GM21360 (cell line): ENCODE measurements at regions not wholly inside any gene's neighbourhood (a gene's known extent, or its start where the extent isn't known, plus 50 kb on each side); places are given as distances from the start of the nearest gene placed in this dataset.
"Not testable (repeated sequence)": the region's sequence is repeated elsewhere in the genome, so short reads cannot be mapped to it uniquely, and the experiment has no call there.

ENCODE experiments used
- ATAC-seq: cut with Tn5 transposase; IDR thresholded peaks from one replicate; pipeline ENCODE4 v1.9.1; 2021; ENCODE audit warnings: mild to moderate bottlenecking, moderate library complexity; ENCODE audit not compliant: unreplicated experiment

GRCh38 chr1:98575955-98576354 lies 85.6 kb upstream of the SNX7 start:
- no peak for ATAC-seq

- no peak for ATAC-seq
These were observed 95.6 kb upstream of the SNX7 start for GRCh38 chr1:98565951-98566350.

GRCh38 chr1:98559291-98559690 lies 102.2 kb upstream of the SNX7 start:
- ATAC-seq, result no peak

GRCh38 chr1:98557895-98558294 lies 103.6 kb upstream of the SNX7 start:
- ATAC-seq, result no peak

- no peak for ATAC-seq
These were observed 104.9 kb upstream of the SNX7 start for GRCh38 chr1:98556521-98557158.

- ATAC-seq, result no peak
These were observed 105.7 kb upstream of the SNX7 start for GRCh38 chr1:98555814-98556213.

GRCh38 chr1:98552576-98553074 lies 108.9 kb upstream of the SNX7 start:
- not testable (repeated sequence) for ATAC-seq

- no peak for ATAC-seq
These were observed 111.4 kb upstream of the SNX7 start for GRCh38 chr1:98550076-98550475.

- no peak for ATAC-seq
These were observed 115.2 kb upstream of the SNX7 start for GRCh38 chr1:98546319-98546718.

- ATAC-seq, result no peak
These were observed 123.4 kb upstream of the SNX7 start for GRCh38 chr1:98538106-98538505.

GRCh38 chr1:98523256-98523655 lies 138.3 kb upstream of the SNX7 start:
- no peak for ATAC-seq

- ATAC-seq, result no peak
These were observed 145.2 kb upstream of the SNX7 start for GRCh38 chr1:98516306-98516705.

- no peak for ATAC-seq
These were observed 145.8 kb upstream of the SNX7 start for GRCh38 chr1:98515744-98516143.

GRCh38 chr1:98512216-98512615 lies 149.3 kb upstream of the SNX7 start:
- ATAC-seq, result not testable (repeated sequence)

- no peak for ATAC-seq
These were observed 157.8 kb upstream of the SNX7 start for GRCh38 chr1:98503771-98504170.

GRCh38 chr1:98502937-98503336 lies 158.6 kb upstream of the SNX7 start:
- ATAC-seq, result no peak

GRCh38 chr1:98500324-98500723 lies 161.2 kb upstream of the SNX7 start:
- ATAC-seq, result no peak

GRCh38 chr1:98498651-98499050 lies 162.9 kb upstream of the SNX7 start:
- no peak for ATAC-seq

- ATAC-seq, result no peak
These were observed 164.0 kb upstream of the SNX7 start for GRCh38 chr1:98497497-98497896.

GRCh38 chr1:98496256-98496995 lies 165.1 kb upstream of the SNX7 start:
- no peak for ATAC-seq

GRCh38 chr1:98493469-98493868 lies 168.1 kb upstream of the SNX7 start:
- ATAC-seq, result no peak

- no peak for ATAC-seq
These were observed 171.4 kb upstream of the SNX7 start for GRCh38 chr1:98490099-98490498.
